Testis (tissue), 2 donors: ENCODE measurements at regions not wholly inside any gene's neighbourhood (a gene's known extent, or its start where the extent isn't known, plus 50 kb on each side); places are given as distances from the start of the nearest gene placed in this dataset.

Experiments used
- DNase-seq: peaks from one replicate; pipeline ENCODE4 v3.0.0-alpha.2; 2019
- H3K27ac ChIP-seq, 2 donors: fragments of 200-600 bp; sonication (generic); one replicate each; pipeline ENCODE4 v1.5.1; 2019
- H3K27me3 ChIP-seq: fragments of 200-600 bp; sonication (generic); one replicate; pipeline ENCODE4 v1.5.1; 2019
- H3K36me3 ChIP-seq: fragments of 200-600 bp; sonication (generic); one replicate; pipeline ENCODE4 v1.5.1; 2017; ENCODE audit warnings: low read depth; ENCODE audit errors: missing control alignments
- H3K4me1 ChIP-seq: fragments of 200-600 bp; sonication (generic); one replicate; pipeline ENCODE4 v1.5.1; 2019
- H3K4me3 ChIP-seq, 2 donors: fragments of 200-600 bp; sonication (generic); one replicate each; pipeline ENCODE4 v1.5.1; 2017 to 2019
- H3K9me3 ChIP-seq: fragments of 200-600 bp; sonication (generic); one replicate; pipeline ENCODE4 v1.5.1; 2017
- CTCF ChIP-seq, 3 experiments: fragments of 450-650 bp in 2 of 3; fragments of 200-600 bp in 1 of 3; sonication (generic) in 1 of 3; IDR thresholded peaks; one replicate each; pipeline ENCODE4 v1.5.1; 2016 to 2019; ENCODE audit warnings: antibody characterized with exemption in 3 of 3, mild to moderate bottlenecking in 2 of 3, moderate library complexity in 1 of 3
- POLR2A ChIP-seq: fragments of 450-650 bp; IDR thresholded peaks from one replicate; pipeline ENCODE4 v1.6.1; 2017; ENCODE audit warnings: antibody characterized with exemption, mild to moderate bottlenecking, moderate library complexity
- WGBS, 2 donors: methylation state at CpG; one replicate each; pipeline ENCODE4 v1.1.5; 2018; 5-methylcytosine and 5-hydroxymethylcytosine counted together
- intact Hi-C: fragments of 100-400 bp; cut with DNase I; formaldehyde crosslinking; loops from one replicate; pipeline ENCODE4 v1.15.1; 2023; ENCODE audit warnings: low total_unique reads

DNA sequence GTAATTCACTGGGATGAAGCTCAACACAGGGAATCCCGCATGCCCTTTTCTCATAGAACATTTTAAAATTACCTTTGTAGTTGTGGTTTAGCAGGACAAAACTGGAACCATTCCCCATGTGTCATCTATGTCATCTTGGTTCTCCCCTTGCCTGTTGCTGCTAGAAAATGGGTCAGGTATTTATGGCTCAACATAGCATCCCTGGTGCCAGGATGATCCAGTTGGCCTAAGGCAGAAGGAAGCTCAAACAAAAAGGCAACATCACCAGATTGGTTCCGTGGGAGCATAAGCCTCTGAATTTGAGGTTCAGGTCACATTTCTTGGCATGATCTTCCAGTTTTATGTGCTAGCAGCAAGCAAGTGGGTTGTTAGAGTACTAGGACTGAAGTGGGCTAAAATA, 552.6 kb upstream of the BOD1L1 start:
- no peak overlapping the region for H3K27ac ChIP-seq
- H3K27me3 ChIP-seq: no peaks in the 10 kb centered on the region
- WGBS, 2 donors: 85 to 98% methylated on average over 2 of the region's 2 CpGs
- no peak for DNase-seq
- intact Hi-C loops: no loop called here
- no peaks in the 10 kb centered on the region for H3K9me3 ChIP-seq
- H3K4me3 ChIP-seq: no peak overlapping the region
- no peaks in the 10 kb centered on the region for H3K4me1 ChIP-seq
- TF ChIP-seq POLR2A (no peak), CTCF (IDR thresholded peaks at IDR 0.05) (no peak)
- H3K36me3 ChIP-seq: no peaks in the 10 kb centered on the region

DNA sequence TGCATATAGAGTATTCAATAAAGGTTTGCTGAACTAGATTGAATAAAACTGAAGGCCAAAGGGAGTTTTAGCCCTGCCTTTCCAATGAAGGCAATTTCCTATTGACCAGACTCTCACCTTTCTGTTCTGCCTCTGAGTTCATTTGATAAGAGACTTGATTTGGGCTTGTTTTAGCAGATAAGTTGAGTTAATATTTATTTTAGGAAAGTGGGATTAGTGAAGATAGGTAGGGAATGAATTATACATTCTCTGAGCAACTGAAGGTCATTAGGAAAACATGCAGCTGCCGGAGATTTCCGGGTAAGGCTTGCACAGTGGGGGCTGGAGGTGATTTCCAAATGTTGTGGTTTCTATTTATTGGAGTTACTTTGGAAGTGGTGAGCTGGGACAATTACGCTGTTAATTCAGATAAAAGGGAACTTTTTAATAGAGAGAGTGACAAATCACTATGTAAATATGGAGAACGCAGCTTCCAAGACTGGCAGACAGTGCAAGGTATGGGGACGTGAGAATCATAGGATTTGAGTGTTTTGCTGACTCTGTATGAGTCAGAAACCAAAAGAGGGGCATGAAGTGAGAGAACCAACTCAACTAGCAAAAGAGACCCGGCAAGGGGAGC, 553.6 kb upstream of the BOD1L1 start:
- intact Hi-C loops: no loop called here

GRCh38 chr4:14182148-14182547, 554.6 kb upstream of the BOD1L1 start:
- H3K27ac ChIP-seq: no peak overlapping the region
- H3K4me3 ChIP-seq: no peak overlapping the region
- no peak for TF ChIP-seq CTCF (IDR thresholded peaks at IDR 0.05)
- no peak for TF ChIP-seq POLR2A
- no peaks in the 10 kb centered on the region for H3K4me1 ChIP-seq
- no peak for DNase-seq
- intact Hi-C loops: no loop called here
- WGBS, 2 donors: 72 to 74% methylated on average over 6 of the region's 6 CpGs
- no peaks in the 10 kb centered on the region for H3K27me3 ChIP-seq
- no peaks in the 10 kb centered on the region for H3K36me3 ChIP-seq
- no peaks in the 10 kb centered on the region for H3K9me3 ChIP-seq

More for the DNA sequence above, 553.6 kb upstream of the BOD1L1 start:
- Histone ChIP-seq H3K4me1 (no peaks in the 10 kb centered on the region), H3K27me3 (no peaks in the 10 kb centered on the region), H3K4me3 (no peak overlapping the region), H3K27ac (no peak overlapping the region), H3K9me3 (no peaks in the 10 kb centered on the region), H3K36me3 (no peaks in the 10 kb centered on the region)
- DNase-seq: no peak
- WGBS, 2 donors: 75 to 79% methylated on average over 6 of the region's 6 CpGs
- TF ChIP-seq CTCF (IDR thresholded peaks at IDR 0.05) (no peak), POLR2A (no peak)

DNA sequence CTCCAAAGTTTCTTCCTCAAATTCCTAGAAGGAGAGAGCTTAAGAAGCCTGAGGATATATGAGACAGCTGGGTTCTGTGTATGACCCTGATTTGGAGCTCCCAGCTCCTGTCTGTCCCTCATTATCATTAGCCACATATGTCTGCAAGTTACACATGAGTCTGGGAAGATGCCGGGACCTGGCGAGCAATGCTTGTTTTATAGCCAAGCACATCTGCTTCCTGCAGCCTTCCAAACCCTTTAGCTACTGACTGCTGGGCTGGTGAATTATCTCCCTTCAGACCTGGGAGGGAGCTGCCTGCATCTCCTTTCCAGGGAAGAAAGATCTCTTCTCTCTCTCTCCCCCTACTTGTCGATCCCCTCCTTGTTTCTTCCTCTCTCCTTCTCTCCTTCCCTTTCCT, 556.7 kb upstream of the BOD1L1 start:
- no peak for TF ChIP-seq POLR2A
- TF ChIP-seq CTCF (IDR thresholded peaks at IDR 0.05): no peak
- Histone ChIP-seq H3K27me3 (no peaks in the 10 kb centered on the region), H3K4me3 (no peak overlapping the region), H3K4me1 (no peaks in the 10 kb centered on the region), H3K9me3 (no peaks in the 10 kb centered on the region), H3K36me3 (no peaks in the 10 kb centered on the region), H3K27ac (no peak overlapping the region)
- DNase-seq: peak; percentile 38
- intact Hi-C loops: no loop called here
- whole genome bisulfite sequencing, 2 donors: 26 to 29% methylated on average over 3 of the region's 3 CpGs

GRCh38 chr4:14184767-14185166, 557.2 kb upstream of the BOD1L1 start:
- H3K4me3 ChIP-seq: no peak overlapping the region
- H3K4me1 ChIP-seq: no peaks in the 10 kb centered on the region
- TF ChIP-seq POLR2A: no peak
- TF ChIP-seq CTCF (IDR thresholded peaks at IDR 0.05): no peak
- no peak for DNase-seq
- intact Hi-C loops: no loop called here
- no peak overlapping the region for H3K27ac ChIP-seq
- H3K27me3 ChIP-seq: no peaks in the 10 kb centered on the region
- H3K9me3 ChIP-seq: no peaks in the 10 kb centered on the region
- no peaks in the 10 kb centered on the region for H3K36me3 ChIP-seq
- 81 to 83% methylated on average over 2 of the region's 2 CpGs for WGBS, 2 donors
